K562 (cell line): ENCODE measurements at regions not wholly inside any gene's neighbourhood (a gene's known extent, or its start where the extent isn't known, plus 50 kb on each side); places are given as distances from the start of the nearest gene placed in this dataset.
A peak's percentile ranks its signal among the peaks of the same experiment; 100 is the strongest.

Source experiments
- ARID3B ChIP-seq: fragments of 250-450 bp; sonication (Bioruptor Pico); IDR thresholded peaks from 2 replicates; pipeline ENCODE4 v1.4.0; 2020; ENCODE audit warnings: borderline replicate concordance
- ATF2 ChIP-seq: sonication (generic); formaldehyde crosslinking; IDR thresholded peaks from 2 replicates; pipeline ENCODE4 v1.8.1; 2022; ENCODE audit warnings: missing genetic modification reagents
- GABPA ChIP-seq: fragments of 200-800 bp; sonication (Bioruptor generic); conservative IDR thresholded peaks from 2 replicates; pipeline ENCODE4 v1.6.1; 2016; ENCODE audit warnings: low read depth, missing genetic modification characterization, missing compliant biosample characterization
- HNRNPH1 ChIP-seq: fragments of 200-400 bp; formaldehyde crosslinking; optimal IDR thresholded peaks from 2 replicates; pipeline ENCODE3; 2017; ENCODE audit warnings: low read depth, mild to moderate bottlenecking, low read length, moderate library complexity
- ILK ChIP-seq: fragments of 450-650 bp; IDR thresholded peaks from 2 replicates; pipeline ENCODE4 v1.6.1; 2016; ENCODE audit warnings: missing genetic modification characterization, low read depth, mild to moderate bottlenecking, missing compliant biosample characterization, moderate library complexity, borderline replicate concordance
- JUN ChIP-seq, 2 experiments: sonication (generic) in 1 of 2; formaldehyde crosslinking in 1 of 2; IDR thresholded peaks; 2 replicates each; pipeline versions ENCODE4 v1.6.1 to v1.8.0; 2012 to 2022; ENCODE audit warnings: borderline replicate concordance in 2 of 2, mild to moderate bottlenecking in 2 of 2, improper control_type of control experiment in 1 of 2, low read depth in 1 of 2, low read length in 1 of 2, missing genetic modification reagents in 1 of 2
- KDM2B ChIP-seq: fragments of 250-450 bp; sonication (Bioruptor Pico); IDR thresholded peaks from 2 replicates; pipeline ENCODE4 v1.8.0; 2021; ENCODE audit warnings: mild to moderate bottlenecking, moderate library complexity
- KLF1 ChIP-seq: fragments of 450-650 bp; IDR thresholded peaks from 2 replicates; pipeline ENCODE4 v1.6.1; 2016; ENCODE audit warnings: missing genetic modification characterization, missing compliant biosample characterization
- MAFK ChIP-seq: IDR thresholded peaks from 2 replicates; pipeline ENCODE4 v1.6.1; 2011; ENCODE audit warnings: low read length, improper control_type of control experiment
- NRF1 ChIP-seq, 2 experiments: fragments of 450-650 bp; IDR thresholded peaks in 1 of 2; conservative IDR thresholded peaks in 1 of 2; 2 replicates each; pipeline ENCODE4 v1.6.1; 2014; ENCODE audit warnings: mild to moderate bottlenecking in 2 of 2
- TFAM ChIP-seq: fragments of 250-450 bp; sonication (Bioruptor Pico); conservative IDR thresholded peaks from 2 replicates; pipeline ENCODE4 v1.5.0; 2021; ENCODE audit warnings: mild to moderate bottlenecking, moderate library complexity
- ZNF77 ChIP-seq: fragments of 250-450 bp; sonication (Bioruptor Pico); IDR thresholded peaks from 2 replicates; pipeline ENCODE4 v1.5.0; 2020
- TF ChIP-seq, protein P1 (sequence below): sonication (generic); formaldehyde crosslinking; IDR thresholded peaks from 2 replicates; pipeline ENCODE4 v1.5.0; 2020; ENCODE audit warnings: missing genetic modification reagents
- TF ChIP-seq, protein P2 (sequence below): fragments of 450-650 bp; formaldehyde crosslinking; IDR thresholded peaks from 2 replicates; pipeline ENCODE4 v1.4.0; 2020; ENCODE audit warnings: mild to moderate bottlenecking, mixed read lengths
- TF ChIP-seq, protein P3 (sequence below): conservative IDR thresholded peaks from 2 replicates; pipeline ENCODE4 v1.6.1; 2011; ENCODE audit warnings: low read depth, mild to moderate bottlenecking, low read length; ENCODE audit not compliant: control insufficient read depth
- TF ChIP-seq, protein P4 (sequence below): sonication (generic); formaldehyde crosslinking; IDR thresholded peaks from 2 replicates; pipeline ENCODE4 v1.8.0; 2023; ENCODE audit warnings: mild to moderate bottlenecking, missing genetic modification reagents

GRCh38 chr11:54946424-54946823 lies 239.8 kb downstream of the OR4A5 start (continued):
- TF ChIP-seq KDM2B (no peak), ILK (tag) (no peak), NRF1 (conservative IDR thresholded peaks at IDR 0.05 in 1 of 2, IDR thresholded peaks at IDR 0.05 in 1 of 2) (no peak), JUN (IDR thresholded peaks at IDR 0.05; ENCODE audit: borderline replicate concordance, low read depth, low read length) (no peak), JUN (CRISPR knock-in tag; IDR thresholded peaks at IDR 0.05; ENCODE audit: borderline replicate concordance) (no peak), ATF2 (CRISPR knock-in tag) (no peak), KLF1 (tag) (no peak), MAFK (peak; percentile 97), TFAM (CRISPR knock-in tag) (no peak), ARID3B (no peak), HNRNPH1 (no peak), GABPA (tag) (no peak), ZNF77 (CRISPR knock-in tag) (no peak)
- TF ChIP-seq, protein P1, sequence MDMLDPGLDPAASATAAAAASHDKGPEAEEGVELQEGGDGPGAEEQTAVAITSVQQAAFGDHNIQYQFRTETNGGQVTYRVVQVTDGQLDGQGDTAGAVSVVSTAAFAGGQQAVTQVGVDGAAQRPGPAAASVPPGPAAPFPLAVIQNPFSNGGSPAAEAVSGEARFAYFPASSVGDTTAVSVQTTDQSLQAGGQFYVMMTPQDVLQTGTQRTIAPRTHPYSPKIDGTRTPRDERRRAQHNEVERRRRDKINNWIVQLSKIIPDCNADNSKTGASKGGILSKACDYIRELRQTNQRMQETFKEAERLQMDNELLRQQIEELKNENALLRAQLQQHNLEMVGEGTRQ (CRISPR knock-in tag): no peak
- TF ChIP-seq, protein P2, sequence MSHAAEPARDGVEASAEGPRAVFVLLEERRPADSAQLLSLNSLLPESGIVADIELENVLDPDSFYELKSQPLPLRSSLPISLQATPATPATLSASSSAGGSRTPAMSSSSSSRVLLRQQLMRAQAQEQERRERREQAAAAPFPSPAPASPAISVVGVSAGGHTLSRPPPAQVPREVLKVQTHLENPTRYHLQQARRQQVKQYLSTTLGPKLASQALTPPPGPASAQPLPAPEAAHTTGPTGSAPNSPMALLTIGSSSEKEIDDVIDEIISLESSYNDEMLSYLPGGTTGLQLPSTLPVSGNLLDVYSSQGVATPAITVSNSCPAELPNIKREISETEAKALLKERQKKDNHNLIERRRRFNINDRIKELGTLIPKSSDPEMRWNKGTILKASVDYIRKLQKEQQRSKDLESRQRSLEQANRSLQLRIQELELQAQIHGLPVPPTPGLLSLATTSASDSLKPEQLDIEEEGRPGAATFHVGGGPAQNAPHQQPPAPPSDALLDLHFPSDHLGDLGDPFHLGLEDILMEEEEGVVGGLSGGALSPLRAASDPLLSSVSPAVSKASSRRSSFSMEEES (CRISPR knock-in tag): no peak
- TF ChIP-seq, protein P3, sequence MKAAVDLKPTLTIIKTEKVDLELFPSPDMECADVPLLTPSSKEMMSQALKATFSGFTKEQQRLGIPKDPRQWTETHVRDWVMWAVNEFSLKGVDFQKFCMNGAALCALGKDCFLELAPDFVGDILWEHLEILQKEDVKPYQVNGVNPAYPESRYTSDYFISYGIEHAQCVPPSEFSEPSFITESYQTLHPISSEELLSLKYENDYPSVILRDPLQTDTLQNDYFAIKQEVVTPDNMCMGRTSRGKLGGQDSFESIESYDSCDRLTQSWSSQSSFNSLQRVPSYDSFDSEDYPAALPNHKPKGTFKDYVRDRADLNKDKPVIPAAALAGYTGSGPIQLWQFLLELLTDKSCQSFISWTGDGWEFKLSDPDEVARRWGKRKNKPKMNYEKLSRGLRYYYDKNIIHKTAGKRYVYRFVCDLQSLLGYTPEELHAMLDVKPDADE: no peak
- TF ChIP-seq, protein P4, sequence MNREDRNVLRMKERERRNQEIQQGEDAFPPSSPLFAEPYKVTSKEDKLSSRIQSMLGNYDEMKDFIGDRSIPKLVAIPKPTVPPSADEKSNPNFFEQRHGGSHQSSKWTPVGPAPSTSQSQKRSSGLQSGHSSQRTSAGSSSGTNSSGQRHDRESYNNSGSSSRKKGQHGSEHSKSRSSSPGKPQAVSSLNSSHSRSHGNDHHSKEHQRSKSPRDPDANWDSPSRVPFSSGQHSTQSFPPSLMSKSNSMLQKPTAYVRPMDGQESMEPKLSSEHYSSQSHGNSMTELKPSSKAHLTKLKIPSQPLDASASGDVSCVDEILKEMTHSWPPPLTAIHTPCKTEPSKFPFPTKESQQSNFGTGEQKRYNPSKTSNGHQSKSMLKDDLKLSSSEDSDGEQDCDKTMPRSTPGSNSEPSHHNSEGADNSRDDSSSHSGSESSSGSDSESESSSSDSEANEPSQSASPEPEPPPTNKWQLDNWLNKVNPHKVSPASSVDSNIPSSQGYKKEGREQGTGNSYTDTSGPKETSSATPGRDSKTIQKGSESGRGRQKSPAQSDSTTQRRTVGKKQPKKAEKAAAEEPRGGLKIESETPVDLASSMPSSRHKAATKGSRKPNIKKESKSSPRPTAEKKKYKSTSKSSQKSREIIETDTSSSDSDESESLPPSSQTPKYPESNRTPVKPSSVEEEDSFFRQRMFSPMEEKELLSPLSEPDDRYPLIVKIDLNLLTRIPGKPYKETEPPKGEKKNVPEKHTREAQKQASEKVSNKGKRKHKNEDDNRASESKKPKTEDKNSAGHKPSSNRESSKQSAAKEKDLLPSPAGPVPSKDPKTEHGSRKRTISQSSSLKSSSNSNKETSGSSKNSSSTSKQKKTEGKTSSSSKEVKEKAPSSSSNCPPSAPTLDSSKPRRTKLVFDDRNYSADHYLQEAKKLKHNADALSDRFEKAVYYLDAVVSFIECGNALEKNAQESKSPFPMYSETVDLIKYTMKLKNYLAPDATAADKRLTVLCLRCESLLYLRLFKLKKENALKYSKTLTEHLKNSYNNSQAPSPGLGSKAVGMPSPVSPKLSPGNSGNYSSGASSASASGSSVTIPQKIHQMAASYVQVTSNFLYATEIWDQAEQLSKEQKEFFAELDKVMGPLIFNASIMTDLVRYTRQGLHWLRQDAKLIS (CRISPR knock-in tag): no peak
